Stimulated activated memory B cell treated with anti-CD40 and anti-IgM and Interleukin-4, amounts not matched to agents 10 μg/mL and 1 μg/mL and 100 μg/mL, for 72 hours (primary cell): ENCODE measurements at regions not wholly inside any gene's neighbourhood (a gene's known extent, or its start where the extent isn't known, plus 50 kb on each side); places are given as distances from the start of the nearest gene placed in this dataset.

Experiments used
- ATAC-seq: fragments of 150-1000 bp; cut with Tn5 transposase; 2 replicates; pipeline ENCODE4 v1.10.0; 2021
- H3K27ac Mint-ChIP-seq: one replicate; pipeline ENCODE4 v1.8.0; 2022; ENCODE audit warnings: mild to moderate bottlenecking, mixed read lengths
- H3K27me3 Mint-ChIP-seq: one replicate; pipeline ENCODE4 v1.8.0; 2022; ENCODE audit warnings: mixed read lengths
- H3K36me3 Mint-ChIP-seq: one replicate; pipeline ENCODE4 v1.8.0; 2022; ENCODE audit warnings: mixed read lengths
- H3K4me1 Mint-ChIP-seq: one replicate; pipeline ENCODE4 v1.8.0; 2022; ENCODE audit warnings: mixed read lengths
- H3K4me3 Mint-ChIP-seq: one replicate; pipeline ENCODE4 v1.8.0; 2022; ENCODE audit warnings: mild to moderate bottlenecking, moderate library complexity, mixed read lengths
- H3K9me3 Mint-ChIP-seq: one replicate; pipeline ENCODE4 v1.8.0; 2022; ENCODE audit warnings: mixed read lengths

- no peaks in the 10 kb centered on the region for H3K27me3 Mint-ChIP-seq
- no peaks in the 10 kb centered on the region for H3K4me1 Mint-ChIP-seq
- no peak for ATAC-seq
- H3K9me3 Mint-ChIP-seq: no peaks in the 10 kb centered on the region
- no peak overlapping the region for H3K4me3 Mint-ChIP-seq
- H3K27ac Mint-ChIP-seq: no peak overlapping the region
- no peaks in the 10 kb centered on the region for H3K36me3 Mint-ChIP-seq
These were observed 178.4 kb upstream of the RPS6KA3 start for GRCh38 chrX:20445109-20445508.

- H3K27me3 Mint-ChIP-seq: no peaks in the 10 kb centered on the region
- no peak overlapping the region for H3K4me3 Mint-ChIP-seq
- H3K4me1 Mint-ChIP-seq: no peaks in the 10 kb centered on the region
- peak; percentile 67 for ATAC-seq
- no peaks in the 10 kb centered on the region for H3K9me3 Mint-ChIP-seq
- H3K27ac Mint-ChIP-seq: no peak overlapping the region
- no peaks in the 10 kb centered on the region for H3K36me3 Mint-ChIP-seq
These were observed 175.9 kb upstream of the RPS6KA3 start for GRCh38 chrX:20442597-20442996.

- H3K36me3 Mint-ChIP-seq: no peaks in the 10 kb centered on the region
These were observed 174.4 kb upstream of the RPS6KA3 start for GRCh38 chrX:20441123-20441522.

GRCh38 chrX:20438871-20439526 lies 172.3 kb upstream of the RPS6KA3 start:
- Mint-ChIP-seq H3K4me3 (no peak overlapping the region), H3K36me3 (no peaks in the 10 kb centered on the region), H3K4me1 (no peaks in the 10 kb centered on the region), H3K27ac (no peak overlapping the region), H3K9me3 (no peaks in the 10 kb centered on the region), H3K27me3 (no peaks in the 10 kb centered on the region)
- ATAC-seq: no peak

More at GRCh38 chrX:20441123-20441522, 174.4 kb upstream of the RPS6KA3 start:
- Mint-ChIP-seq H3K9me3 (no peaks in the 10 kb centered on the region), H3K4me1 (no peaks in the 10 kb centered on the region), H3K27me3 (no peaks in the 10 kb centered on the region), H3K4me3 (no peak overlapping the region), H3K27ac (no peak overlapping the region)
- no peak for ATAC-seq

- Mint-ChIP-seq H3K36me3 (no peaks in the 10 kb centered on the region), H3K27me3 (no peaks in the 10 kb centered on the region), H3K9me3 (no peaks in the 10 kb centered on the region), H3K27ac (no peak overlapping the region), H3K4me1 (no peaks in the 10 kb centered on the region), H3K4me3 (no peak overlapping the region)
- ATAC-seq: no peak
These were observed 171.0 kb upstream of the RPS6KA3 start for GRCh38 chrX:20437683-20438082.

- no peaks in the 10 kb centered on the region for H3K36me3 Mint-ChIP-seq
- ATAC-seq: no peak
- H3K27ac Mint-ChIP-seq: no peak overlapping the region
- no peaks in the 10 kb centered on the region for H3K27me3 Mint-ChIP-seq
- H3K9me3 Mint-ChIP-seq: no peaks in the 10 kb centered on the region
- no peak overlapping the region for H3K4me3 Mint-ChIP-seq
- H3K4me1 Mint-ChIP-seq: no peaks in the 10 kb centered on the region
These were observed 169.2 kb upstream of the RPS6KA3 start for GRCh38 chrX:20435913-20436312.

GRCh38 chrX:20434986-20435385 lies 168.3 kb upstream of the RPS6KA3 start:
- H3K4me3 Mint-ChIP-seq: no peak overlapping the region
- no peaks in the 10 kb centered on the region for H3K9me3 Mint-ChIP-seq
- H3K27ac Mint-ChIP-seq: no peak overlapping the region
- no peaks in the 10 kb centered on the region for H3K27me3 Mint-ChIP-seq
- no peaks in the 10 kb centered on the region for H3K36me3 Mint-ChIP-seq
- no peaks in the 10 kb centered on the region for H3K4me1 Mint-ChIP-seq
- no peak for ATAC-seq

GRCh38 chrX:20433388-20433775 lies 166.7 kb upstream of the RPS6KA3 start:
- Mint-ChIP-seq H3K4me1 (no peaks in the 10 kb centered on the region), H3K9me3 (no peaks in the 10 kb centered on the region), H3K36me3 (no peaks in the 10 kb centered on the region), H3K27me3 (no peaks in the 10 kb centered on the region), H3K4me3 (no peak overlapping the region), H3K27ac (peak overlapping the region; percentile 57)
- ATAC-seq: no peak

GRCh38 chrX:20432746-20433387 lies 166.2 kb upstream of the RPS6KA3 start:
- Mint-ChIP-seq H3K27me3 (no peaks in the 10 kb centered on the region), H3K27ac (peak overlapping the region; percentile 57), H3K4me3 (no peak overlapping the region), H3K36me3 (no peaks in the 10 kb centered on the region), H3K9me3 (no peaks in the 10 kb centered on the region), H3K4me1 (no peaks in the 10 kb centered on the region)
- ATAC-seq: peak; percentile 43

- Mint-ChIP-seq H3K27ac (no peak overlapping the region), H3K9me3 (no peaks in the 10 kb centered on the region), H3K36me3 (no peaks in the 10 kb centered on the region), H3K4me3 (no peak overlapping the region), H3K27me3 (no peaks in the 10 kb centered on the region), H3K4me1 (peaks cover 6% of the 10 kb centered on the region)
- ATAC-seq: no peak
These were observed 165.3 kb upstream of the RPS6KA3 start for GRCh38 chrX:20432048-20432447.

- no peak for ATAC-seq
- Mint-ChIP-seq H3K9me3 (no peaks in the 10 kb centered on the region), H3K4me3 (no peak overlapping the region), H3K27me3 (no peaks in the 10 kb centered on the region), H3K36me3 (no peaks in the 10 kb centered on the region), H3K4me1 (peaks cover 9% of the 10 kb centered on the region), H3K27ac (no peak overlapping the region)
These were observed 164.8 kb upstream of the RPS6KA3 start for GRCh38 chrX:20431486-20431885.

GRCh38 chrX:20427173-20427770 lies 160.6 kb upstream of the RPS6KA3 start:
- no peaks in the 10 kb centered on the region for H3K27me3 Mint-ChIP-seq
- H3K4me1 Mint-ChIP-seq: peaks cover 9% of the 10 kb centered on the region
- peaks cover 2% of the 10 kb centered on the region for H3K9me3 Mint-ChIP-seq
- H3K4me3 Mint-ChIP-seq: no peak overlapping the region
- no peak overlapping the region for H3K27ac Mint-ChIP-seq
- ATAC-seq: peak; percentile 78
- H3K36me3 Mint-ChIP-seq: no peaks in the 10 kb centered on the region

GRCh38 chrX:20421697-20422096 lies 155.0 kb upstream of the RPS6KA3 start:
- no peak for ATAC-seq
- H3K36me3 Mint-ChIP-seq: no peaks in the 10 kb centered on the region
- H3K27me3 Mint-ChIP-seq: no peaks in the 10 kb centered on the region
- peaks cover 2% of the 10 kb centered on the region for H3K9me3 Mint-ChIP-seq
- H3K4me3 Mint-ChIP-seq: no peak overlapping the region
- peaks cover 15% of the 10 kb centered on the region for H3K4me1 Mint-ChIP-seq
- no peak overlapping the region for H3K27ac Mint-ChIP-seq

- no peak overlapping the region for H3K27ac Mint-ChIP-seq
- peaks cover 2% of the 10 kb centered on the region for H3K9me3 Mint-ChIP-seq
- no peak for ATAC-seq
- no peaks in the 10 kb centered on the region for H3K36me3 Mint-ChIP-seq
- no peaks in the 10 kb centered on the region for H3K27me3 Mint-ChIP-seq
- peaks cover 15% of the 10 kb centered on the region for H3K4me1 Mint-ChIP-seq
- H3K4me3 Mint-ChIP-seq: no peak overlapping the region
These were observed 154.6 kb upstream of the RPS6KA3 start for GRCh38 chrX:20421275-20421674.

GRCh38 chrX:20420058-20420457 lies 153.3 kb upstream of the RPS6KA3 start:
- ATAC-seq: no peak
- H3K4me3 Mint-ChIP-seq: no peak overlapping the region
- peaks cover 15% of the 10 kb centered on the region for H3K4me1 Mint-ChIP-seq
- no peak overlapping the region for H3K27ac Mint-ChIP-seq
- H3K36me3 Mint-ChIP-seq: no peaks in the 10 kb centered on the region
- H3K9me3 Mint-ChIP-seq: peaks cover 2% of the 10 kb centered on the region
- no peaks in the 10 kb centered on the region for H3K27me3 Mint-ChIP-seq
